GM18517 (cell line): ENCODE measurements at regions not wholly inside any gene's neighbourhood (a gene's known extent, or its start where the extent isn't known, plus 50 kb on each side); places are given as distances from the start of the nearest gene placed in this dataset.

Experiments
- ATAC-seq: cut with Tn5 transposase; IDR thresholded peaks from one replicate; pipeline ENCODE4 v1.9.1; 2021; ENCODE audit warnings: mild to moderate bottlenecking, moderate library complexity; ENCODE audit not compliant: unreplicated experiment

DNA sequence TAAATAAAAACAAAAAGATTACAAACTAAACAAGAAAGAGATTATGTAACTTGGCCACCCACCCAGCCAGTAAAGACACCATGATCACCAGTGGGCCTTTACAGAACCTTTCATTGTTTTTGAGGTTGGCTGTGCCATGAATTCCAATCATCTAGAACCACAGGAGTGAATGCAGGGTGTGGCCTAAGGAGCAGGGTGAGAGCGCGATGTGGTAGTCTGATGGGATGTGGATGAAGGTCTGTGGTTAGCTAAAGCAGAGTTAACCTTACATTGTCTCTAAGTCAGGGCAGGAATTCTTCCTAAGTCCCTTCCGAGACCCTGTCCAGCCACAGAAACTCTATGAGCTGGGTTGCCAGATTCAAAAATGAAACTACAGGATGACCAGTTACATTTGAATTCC lies 54.0 kb upstream of the CDKN3 start:
- no peak for ATAC-seq

DNA sequence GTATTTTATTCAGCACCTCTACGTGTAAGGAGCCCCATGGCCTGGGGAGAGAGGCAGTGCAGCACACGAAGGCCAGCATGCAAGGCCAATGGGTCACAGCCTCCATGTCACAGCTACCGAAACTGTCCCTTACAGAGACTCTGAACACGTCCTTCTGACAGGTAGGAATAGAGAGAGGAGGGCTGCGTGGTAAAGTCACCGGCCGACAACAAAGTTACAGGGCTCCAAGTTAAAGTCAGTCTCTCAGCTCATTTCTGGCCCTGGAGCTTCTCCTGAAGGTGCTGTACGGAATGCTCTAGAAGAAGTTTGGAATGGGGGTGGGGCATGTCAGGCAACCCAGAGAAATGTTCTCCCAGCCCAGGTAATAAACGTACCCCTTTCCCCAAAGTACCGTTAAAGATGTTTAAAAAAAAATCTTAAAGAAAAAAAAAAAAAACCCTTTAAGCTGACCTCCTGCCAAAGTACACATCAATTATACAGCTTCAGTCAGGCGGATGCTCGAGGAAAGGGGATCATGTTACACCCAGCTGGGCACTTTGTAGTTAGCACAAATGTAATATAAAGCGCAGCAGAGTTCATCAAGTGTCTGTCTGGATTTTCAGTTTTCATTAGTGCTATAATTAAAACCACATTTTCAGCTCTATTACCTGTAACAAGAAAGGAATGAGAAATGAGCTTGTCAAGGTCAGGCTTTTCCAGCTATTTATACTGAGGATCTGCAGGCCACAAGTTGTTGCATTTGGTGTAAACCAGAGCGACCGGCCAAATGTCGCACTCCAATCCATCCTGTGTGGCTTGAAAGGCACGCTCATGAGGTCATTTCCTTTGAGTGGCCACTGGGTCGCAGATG lies 53.3 kb upstream of the CDKN3 start:
- no peak for ATAC-seq

DNA sequence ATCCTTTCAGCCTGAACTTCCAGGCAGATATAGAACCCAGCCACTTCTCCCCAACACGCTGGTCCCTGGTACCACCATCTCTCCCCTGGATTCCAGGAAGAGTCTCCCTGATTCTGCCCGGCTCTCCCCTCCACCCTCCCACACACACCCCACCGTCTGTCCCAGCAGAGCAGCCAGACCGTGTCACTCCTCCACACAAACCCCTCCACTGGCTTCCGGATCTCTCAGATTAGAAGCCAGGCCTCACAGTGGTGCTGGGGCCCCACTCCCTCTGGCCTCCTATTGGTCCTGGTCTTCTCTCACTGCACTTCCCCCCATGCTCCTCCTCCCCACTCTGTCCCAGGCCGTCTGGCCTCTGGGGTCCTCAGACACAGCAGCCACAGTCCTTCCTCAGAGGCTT lies 52.4 kb upstream of the CDKN3 start:
- ATAC-seq = no peak

DNA sequence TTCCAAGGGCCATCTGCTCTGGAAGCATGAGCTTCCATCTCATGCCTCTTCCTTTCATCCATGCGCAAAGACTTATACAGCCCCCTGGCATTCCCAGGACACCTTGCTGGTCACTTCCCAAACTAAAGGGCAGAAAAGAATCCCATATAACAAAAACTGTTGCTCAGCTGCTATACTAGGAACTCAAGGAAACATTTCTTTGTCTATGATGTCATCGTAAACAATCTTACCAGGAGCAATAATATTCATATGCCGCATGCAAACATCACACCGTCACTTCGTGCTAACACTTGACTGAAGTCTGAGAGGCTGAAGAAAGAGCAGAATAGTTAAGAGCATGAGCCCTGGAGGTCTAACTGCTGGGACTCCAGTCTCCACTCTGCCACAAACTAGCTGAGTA lies 50.5 kb upstream of the CDKN3 start:
- ATAC-seq = no peak
